GM18861 (cell line): ENCODE measurements at regions not wholly inside any gene's neighbourhood (a gene's known extent, or its start where the extent isn't known, plus 50 kb on each side); places are given as distances from the start of the nearest gene placed in this dataset.

ENCODE experiments used
- ATAC-seq: cut with Tn5 transposase; IDR thresholded peaks from one replicate; pipeline ENCODE4 v1.9.1; 2021; ENCODE audit not compliant: unreplicated experiment

DNA sequence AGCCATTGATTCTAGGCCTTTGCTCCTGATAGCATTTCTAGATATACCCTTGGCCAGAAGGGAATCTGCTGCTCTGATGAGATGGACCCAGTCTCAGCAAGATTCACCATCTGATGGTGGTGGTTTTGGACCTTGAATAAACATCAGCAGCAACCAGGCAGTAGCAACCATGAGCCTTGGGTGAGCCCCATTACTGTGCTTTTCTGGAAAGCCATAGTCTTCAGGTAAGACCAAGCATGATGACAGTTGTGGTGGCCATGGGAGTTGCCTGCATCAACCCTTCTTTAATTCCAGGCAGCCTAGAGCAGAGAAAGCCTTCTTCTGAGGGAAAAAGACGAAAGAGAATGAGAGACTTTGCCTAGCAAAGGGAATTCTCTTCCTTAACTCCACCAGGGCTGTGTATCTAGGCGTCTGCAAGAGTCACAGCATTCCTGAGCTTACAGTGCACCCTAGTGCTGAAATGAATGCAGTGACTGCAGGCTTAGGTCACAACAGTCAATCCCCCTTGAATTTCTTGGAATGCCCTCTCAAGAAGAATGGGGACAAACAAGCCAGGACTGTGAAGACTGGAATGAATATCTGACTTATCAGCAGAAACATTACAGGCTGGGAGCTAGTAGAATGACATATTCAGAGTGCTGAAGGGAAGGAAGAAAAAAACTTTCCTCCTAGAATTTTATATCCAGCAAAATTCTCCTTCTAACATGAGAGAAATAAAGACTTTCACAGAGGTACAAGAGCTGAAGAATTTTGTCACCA, 942.4 kb upstream of the PCDH20 start:
- no peak for ATAC-seq

DNA sequence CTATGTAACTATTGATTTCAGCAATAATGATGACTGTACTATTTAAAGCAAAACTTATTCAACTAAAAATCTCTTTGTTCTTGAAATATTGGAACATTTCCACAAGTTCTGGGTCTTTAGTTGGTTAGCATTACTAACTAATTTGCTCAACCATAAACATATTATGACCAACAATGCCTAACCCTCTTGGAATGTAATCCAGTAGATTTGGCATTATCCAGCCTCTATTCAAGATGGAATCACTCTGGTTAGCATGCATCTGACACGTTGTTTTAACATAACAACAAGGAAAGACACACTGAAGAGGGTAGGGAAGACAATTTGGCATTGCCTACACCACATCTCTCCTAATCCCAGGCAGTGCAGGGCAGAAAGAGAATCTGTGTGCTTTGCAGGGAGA, 941.3 kb upstream of the PCDH20 start:
- no peak for ATAC-seq

DNA sequence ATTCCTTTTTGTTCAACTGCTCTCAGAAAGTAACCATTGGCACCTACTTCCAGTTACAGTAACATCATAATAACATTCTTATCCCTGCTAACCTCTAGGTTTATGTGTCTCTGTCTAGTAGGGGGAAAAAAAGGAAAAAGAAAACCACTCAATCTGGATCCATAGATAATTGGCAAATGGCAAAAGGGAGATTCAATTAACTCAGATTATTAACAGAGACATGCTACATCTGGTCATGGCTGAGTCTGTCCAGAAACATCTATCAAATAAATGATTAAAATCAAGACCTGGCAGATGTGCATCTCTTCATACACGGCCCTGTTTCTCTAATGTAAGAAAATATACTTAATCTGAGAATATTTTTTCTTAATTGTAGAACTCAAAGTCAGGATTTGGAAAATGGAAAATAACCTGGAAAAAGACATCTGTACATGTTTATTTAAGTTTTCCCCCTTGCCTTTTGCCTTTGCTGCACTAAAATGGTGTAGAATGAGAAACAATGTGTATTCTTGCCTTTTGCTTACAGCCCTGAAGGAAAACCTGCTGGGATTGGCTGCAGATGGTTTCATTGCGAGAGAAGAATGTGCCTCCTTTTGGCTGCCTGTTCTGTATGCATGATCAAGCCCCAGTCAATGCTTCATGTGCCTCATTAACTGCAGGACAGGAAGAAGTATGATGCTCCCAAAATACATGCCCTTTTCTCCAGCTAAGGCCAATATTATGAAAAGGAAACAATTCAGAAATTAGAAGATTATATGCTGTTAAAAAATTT, 921.6 kb upstream of the PCDH20 start:
- ATAC-seq, result no peak

DNA sequence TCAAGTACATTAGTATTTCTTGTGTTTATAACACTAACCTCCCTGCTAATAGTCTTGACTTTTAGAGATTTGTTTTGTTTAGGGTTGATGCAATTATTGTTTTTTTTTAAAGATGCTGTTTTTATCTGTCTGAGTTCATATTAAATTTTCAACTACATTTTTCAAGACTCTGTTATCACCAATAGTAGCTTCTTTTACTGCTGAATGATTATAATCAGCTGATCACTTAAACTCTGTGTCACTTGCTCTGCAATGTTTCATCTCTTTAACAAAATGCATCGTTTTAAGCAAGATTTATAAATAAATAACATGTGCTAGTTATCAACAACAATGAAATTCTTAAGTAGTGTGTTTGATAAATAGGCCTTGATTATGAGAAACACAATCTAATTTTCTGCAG, 920.9 kb upstream of the PCDH20 start:
- no peak for ATAC-seq

DNA sequence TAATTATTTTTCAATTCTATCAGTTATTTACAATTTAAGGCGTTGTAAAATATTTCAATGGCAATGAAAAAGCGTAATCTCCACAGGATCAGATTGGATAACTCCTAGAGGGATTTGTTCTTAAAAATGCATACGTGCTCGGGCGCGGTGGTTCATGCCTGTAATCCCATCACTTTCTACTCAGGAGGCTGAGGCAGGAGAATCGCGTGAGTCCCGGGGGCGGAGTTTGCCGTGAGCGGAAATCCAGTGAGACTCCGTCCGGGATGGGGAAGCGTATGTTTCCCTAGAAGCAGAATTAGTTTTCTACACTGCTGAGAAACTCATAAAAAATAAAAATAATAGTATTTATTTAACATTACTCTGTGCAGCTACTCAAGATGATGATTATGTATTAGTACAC, 917.8 kb upstream of the PCDH20 start:
- ATAC-seq, result no peak

DNA sequence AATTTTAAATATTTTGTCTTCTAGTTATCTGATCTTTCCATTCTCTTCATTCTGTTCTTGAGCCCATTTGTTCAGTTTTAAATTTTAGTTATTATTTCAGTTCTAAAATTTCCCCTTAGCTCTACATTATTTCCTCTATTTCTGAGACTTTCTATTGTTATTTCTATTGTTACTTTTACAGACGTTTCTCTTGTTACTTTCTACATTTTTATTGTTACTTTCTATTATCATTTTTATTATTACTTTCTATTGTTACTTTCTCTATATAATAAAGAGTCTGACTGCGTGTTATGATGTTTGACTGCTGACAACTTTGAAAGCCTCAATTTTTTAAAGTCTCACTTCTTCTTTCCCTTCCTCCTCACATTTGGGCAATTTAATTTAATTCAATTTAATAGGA, 915.7 kb upstream of the PCDH20 start:
- ATAC-seq, result no peak

DNA sequence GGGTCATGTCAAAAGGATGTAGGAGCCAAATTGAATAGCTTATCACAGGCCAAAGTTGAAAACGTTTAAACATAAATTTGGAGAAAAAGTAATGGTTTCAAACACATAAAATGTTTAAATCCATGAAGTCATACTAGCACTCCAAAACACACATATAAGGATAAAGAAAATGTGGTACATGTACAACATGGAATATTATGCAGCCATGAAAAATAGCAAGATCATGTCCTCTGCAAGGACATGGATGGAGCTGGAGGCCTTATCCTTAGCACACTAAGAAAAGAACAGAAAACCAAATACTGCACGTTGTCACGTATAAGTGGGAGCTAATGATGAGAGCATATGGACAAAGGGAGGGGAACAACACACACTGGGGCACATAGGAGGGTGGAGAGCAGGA, 911.7 kb upstream of the PCDH20 start:
- no peak for ATAC-seq

DNA sequence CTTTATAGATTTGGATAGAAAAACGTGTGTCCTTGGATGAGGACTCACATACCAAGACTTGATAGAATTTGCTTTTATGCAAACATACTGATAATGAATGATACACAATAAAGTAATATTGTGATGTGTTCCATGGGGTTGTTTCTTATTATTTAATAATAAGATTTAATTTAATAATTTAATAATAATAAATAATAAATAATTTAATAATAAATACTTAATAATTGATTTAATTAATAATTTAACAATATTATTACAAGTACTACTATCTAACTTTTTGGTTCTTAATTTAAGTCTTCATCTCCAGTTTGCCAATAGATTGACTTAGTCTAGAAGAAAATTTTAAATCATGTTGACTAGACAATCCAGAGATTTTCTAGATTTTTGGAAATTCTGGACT, 909.2 kb upstream of the PCDH20 start:
- ATAC-seq, result no peak

DNA sequence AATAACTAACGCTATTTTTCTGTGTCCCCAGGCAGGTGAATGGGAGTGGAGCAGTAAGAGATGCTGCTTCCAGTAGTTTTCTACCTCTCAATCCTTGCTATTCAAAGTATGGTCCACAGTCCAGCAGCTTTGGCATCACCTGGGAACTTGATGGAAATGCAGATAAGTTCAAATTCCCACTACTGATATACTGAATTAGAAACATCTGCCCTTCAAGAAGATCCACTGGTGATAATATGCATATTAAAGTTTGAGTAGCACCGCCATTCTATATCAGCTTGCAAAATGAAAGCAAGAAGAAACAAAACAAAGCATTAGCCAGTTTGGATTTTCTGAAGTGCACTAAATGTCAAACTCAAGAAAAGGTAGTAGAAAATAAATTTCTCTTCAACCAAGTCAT, 906.2 kb upstream of the PCDH20 start:
- ATAC-seq, result no peak

DNA sequence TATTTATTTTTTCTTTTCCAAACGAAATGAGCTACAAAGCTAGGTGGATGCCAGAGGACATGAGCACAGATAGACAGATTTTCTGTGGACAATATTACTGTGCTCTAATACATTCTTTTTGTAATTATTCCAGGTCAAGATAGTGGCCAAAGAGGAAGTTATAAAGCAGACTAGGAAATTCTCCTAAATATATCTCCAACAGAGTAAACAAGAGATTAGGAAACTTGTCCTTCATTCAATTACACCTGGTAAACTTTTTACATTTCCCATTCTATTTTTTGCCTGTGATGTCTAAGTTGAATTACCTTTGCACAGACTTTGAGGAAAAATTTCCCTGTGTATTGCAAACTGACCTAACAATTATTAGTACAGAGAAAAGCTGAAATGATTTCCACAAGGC, 905.5 kb upstream of the PCDH20 start:
- no peak for ATAC-seq

DNA sequence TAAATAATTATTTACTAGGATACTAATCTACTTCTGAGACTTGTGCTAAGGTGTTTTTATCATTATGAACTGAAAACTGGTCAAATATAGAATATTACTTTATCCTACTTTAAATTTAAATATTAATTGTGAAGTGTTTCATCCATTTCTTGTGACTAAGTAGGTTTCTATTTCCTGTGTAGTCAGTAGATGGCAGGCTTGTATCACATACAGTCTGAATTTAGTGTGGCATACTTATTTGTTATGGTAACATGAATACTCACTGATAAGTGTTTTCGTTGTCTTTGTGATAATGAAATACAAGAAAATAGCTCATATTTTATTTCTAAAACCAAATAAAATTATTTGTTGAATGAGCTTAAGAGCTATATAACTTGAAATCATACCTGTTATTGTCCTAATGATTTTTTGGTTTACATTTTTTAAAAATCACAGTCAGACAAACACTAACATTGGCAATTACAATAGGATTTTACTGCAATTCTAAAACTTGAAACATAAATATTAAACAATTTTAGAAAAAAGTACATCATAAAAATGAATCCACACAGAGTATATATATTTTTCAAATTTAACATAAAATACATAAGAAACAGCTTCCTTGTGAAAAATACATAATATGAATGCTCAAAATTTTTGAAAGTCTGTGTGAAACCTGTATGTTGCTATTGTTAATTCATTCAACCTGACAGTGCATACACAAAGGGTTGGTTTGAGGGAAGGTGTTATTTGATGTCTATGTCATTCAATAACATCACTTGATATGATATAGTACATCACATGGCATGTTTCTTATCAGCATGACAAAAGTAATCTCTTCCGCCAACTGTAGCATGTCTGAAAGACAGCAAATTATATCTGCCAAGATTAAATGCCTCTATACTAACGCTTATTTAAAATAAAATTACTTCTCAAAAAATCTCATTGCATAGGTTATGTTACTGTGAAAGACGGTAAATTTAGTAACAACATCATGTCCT, 904.8 kb upstream of the PCDH20 start:
- ATAC-seq, result no peak

DNA sequence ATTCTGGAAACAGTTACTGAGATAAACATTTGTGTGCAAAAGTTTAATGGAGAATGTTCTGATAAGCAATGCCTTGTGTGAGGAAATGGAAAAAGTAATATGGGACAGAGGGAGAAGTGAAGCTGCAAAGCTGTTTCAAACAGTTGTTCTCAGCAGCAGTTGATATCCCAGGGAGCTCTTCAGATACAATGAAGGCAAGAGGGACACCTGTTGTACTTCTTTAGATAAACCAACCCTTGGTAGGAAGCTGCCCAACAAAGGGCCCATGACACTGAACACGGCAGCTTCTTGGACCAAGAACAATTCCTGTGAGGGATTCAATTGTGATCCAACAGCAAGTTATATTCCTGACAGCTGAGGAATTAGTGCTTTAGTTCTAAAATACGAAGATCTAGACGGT, 894.3 kb upstream of the PCDH20 start:
- no peak for ATAC-seq

DNA sequence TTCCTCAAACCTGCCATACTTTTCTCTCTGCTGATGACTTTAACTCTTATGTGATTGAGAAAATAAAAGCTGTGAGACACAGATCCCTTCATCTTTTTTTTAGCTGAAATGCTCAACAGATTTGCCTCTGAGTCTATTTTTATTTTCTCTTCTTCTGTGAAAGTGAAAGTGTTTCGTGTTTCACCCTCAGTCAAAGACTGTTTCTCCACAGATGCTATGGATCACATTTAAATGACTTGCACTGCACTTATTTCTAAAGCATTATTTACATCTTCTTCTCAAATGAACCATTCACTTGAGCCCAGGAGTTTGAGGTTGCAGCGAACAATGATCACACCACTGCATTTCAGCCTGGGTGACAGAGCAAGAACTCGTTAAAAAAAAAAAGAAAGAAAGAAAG, 890.1 kb upstream of the PCDH20 start:
- ATAC-seq, result no peak

DNA sequence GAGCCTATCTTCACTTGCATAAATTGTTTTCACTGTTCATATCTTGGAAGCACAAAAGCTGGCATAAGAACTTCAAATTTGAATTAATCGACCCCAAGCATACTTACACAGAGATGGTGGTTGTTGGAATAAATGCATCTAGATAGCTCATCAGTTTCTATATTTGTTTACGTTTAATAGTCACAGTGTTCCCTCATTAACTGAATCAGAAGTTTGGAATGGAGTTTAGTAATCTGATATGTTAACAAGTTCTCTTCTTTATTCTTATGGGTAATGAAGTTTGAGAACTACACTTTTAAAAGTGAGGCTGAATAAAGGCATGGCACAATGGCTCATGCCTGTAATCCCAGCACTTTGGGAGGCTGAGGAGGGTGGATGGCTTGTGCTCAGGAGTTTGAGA, 886.7 kb upstream of the PCDH20 start:
- no peak for ATAC-seq

DNA sequence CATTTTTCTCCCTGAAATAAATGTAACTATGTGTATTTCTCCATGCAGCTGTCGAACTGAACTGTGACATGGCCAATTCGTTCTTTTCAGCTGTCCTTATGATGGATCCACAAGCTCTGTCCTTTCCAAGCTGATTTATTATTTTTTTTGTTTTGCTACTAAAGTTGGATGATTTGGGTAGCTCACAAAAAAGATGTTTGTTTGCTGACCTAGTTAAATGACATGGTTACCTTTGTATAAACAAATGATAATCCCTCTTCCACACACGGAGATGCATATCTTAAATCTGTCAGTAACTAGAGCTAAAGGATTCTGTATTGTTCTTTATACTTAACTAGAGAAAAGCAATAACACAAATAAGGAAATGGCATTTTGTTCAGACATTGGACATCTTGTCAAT, 884.3 kb upstream of the PCDH20 start:
- ATAC-seq, result no peak

DNA sequence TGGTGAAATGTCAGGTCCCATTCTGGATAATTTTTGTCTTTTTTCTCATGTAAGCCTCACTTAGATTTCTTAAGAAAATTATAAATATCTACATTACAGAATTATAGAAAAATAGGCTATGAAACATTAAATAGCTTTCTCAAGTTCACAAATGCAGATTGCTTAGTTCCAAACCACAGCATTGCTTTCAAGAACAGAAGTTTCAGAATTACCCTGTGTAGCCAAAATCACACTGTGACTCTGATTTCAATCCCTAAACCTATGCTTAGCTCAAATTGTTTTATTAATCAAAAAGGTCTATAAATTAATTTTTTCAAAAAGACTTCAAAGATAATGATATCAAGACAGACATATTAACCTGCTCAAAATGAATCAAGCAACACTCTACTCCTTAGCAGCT, 881.2 kb upstream of the PCDH20 start:
- no peak for ATAC-seq

DNA sequence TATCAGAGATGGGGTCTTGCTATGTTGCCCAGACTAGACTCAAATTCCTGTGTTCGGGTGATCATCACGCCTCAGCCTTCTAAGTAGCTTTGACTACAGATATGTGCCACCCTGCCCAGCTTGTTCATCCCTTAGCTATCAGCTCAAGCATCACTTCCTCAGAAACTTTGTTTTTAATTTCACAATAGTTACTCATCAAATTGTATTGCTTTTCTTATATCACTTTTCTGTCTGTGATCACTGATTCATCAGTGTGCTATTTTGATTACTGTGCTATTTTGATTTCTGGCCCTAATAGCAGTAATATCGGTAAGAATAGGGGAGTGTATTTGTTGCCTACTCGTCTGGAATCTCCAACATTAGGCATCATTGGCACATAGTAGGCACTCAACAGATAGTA, 878.6 kb upstream of the PCDH20 start:
- no peak for ATAC-seq

DNA sequence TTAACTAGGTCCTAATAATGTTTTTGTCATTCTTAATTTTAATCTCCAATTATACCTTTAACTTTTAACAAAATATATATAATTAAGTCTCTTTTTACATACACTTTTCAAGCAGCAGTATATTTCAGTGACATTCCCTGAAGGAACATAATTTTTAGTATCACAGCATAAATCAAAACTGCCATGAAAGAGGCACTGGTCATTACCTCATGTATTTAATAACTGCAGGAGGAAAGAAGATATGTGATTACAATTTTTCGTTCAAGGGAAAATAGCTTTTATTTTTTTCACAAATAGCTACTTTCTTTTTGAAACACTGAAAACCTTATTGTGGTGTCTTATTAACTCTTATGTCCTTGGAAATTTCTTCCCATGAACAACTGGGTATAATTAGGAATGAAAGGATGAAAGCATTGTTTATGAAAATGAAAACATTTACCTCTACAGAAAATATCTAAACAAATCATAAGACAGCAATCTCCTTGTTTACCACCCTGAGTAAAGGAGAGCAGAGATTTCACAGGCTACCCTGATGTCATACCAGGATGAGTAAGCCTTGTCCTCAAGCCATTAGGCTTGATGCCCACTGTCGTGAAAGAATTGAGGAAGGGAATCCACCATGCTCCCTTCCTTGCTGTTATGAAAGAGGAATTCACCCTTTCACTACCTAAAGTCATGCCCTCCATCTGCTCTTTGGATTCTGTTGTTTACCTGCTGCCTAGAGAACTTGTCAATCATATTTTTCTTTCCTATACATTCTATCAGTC, 877.2 kb upstream of the PCDH20 start:
- ATAC-seq, result no peak

DNA sequence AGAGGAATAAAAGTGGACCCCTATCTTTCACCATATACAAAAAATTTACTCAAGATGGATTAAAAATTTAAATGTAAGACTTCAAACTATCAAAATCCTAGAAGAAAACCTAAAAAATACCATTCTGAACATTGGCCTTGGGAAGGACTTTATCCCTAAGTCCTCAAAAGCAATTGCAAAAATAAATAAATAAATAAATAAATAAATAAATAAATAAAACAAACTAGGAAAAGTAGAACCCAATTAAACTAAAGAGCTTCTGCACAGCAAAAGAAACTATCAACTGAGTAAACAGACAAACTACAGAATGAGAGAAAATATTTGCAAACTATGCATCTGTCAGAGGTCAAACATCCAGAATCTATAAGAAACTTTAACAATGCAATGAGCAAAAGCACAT, 874.9 kb upstream of the PCDH20 start:
- ATAC-seq, result no peak

DNA sequence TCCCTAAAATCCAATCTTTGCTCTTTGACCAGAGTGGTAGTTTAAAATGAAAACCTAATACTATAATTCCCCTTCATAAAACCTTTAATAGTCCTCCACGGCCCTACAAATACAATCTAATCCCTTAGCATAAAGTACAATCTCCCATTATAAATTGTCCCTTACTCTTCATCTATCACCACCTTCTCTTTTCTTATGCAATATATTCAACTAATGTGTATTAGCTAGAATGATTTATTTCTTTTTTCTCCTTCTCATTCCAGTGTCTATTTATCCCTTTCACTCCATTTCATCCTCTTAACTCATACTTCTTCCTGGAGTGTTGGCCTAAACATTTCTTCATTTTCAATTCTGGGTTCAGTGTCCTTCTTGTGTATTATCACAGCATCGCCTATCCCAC, 872.1 kb upstream of the PCDH20 start:
- no peak for ATAC-seq

DNA sequence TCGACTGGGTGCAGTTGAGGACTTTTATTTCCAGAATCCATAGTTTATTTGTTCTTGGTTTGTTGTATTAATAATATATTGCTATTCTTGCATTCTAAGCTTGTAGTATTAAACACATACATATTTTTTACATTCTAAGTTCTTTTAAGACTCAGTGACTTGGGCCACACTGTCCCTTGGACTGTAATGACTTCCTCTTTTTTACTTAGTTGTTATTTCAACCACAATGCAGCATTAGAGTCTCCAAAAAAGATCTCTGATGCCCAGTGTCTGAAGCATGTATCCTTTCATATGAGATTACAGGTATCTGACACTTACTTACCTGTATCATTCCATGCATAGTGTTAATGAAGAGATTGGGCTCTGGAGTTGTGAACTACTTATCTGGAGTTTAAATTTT, 864.9 kb upstream of the PCDH20 start:
- no peak for ATAC-seq
